ENCODE measurements at regions not wholly inside any gene's neighbourhood (a gene's known extent, or its start where the extent isn't known, plus 50 kb on each side); places are given as distances from the start of the nearest gene placed in this dataset.

DNA sequence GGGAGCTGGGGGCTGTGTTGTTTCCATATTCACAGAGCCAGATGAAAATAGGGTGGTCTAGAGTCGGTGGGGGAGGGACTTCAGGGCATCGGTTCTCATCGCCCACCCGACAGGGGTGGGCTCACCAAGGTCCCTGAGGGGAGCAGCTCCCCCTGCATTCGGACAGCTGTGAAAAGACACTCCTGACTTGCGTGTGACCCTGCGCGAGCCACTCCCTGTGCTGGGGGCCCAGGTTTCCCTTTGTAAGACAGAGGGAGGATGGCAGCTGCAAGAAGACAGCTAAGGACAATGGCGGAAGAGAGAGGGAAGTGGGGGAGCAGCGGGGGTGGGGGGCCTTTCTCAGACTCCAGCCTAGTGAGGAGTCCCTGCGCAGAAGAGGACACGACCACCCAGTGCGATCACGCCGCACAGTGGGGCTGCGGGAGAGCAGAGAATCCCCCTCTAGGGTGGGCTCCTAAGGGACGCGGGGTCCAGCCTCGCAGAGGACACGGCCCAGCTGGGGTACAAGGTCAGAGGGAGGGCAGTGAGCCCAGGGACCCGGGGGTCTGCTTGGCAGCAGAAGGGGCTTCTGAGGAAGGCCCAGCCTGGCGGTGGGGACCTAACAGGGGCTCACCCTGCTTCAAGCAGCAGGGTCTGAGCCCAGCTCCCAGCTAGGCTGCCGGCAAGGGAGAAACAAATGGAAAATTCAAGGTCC lies 326.9 kb upstream of the DIO3 start:
- Mint-ChIP-seq H3K4me1 (peaks cover 0 to 4% (median 2%) of the 10 kb centered on the region in 3 donors), H3K4me3 (no peak overlapping the region), H3K27ac (no peak overlapping the region), H3K27me3 (peaks cover 0 to 20% (median 15%) of the 10 kb centered on the region in 3 donors), H3K36me3 (no peaks in the 10 kb centered on the region), H3K9me3 (no peaks in the 10 kb centered on the region)
- no peak for DNase-seq
- ATAC-seq (ENCODE audit: low read depth in 2 of 2): no peak

DNA sequence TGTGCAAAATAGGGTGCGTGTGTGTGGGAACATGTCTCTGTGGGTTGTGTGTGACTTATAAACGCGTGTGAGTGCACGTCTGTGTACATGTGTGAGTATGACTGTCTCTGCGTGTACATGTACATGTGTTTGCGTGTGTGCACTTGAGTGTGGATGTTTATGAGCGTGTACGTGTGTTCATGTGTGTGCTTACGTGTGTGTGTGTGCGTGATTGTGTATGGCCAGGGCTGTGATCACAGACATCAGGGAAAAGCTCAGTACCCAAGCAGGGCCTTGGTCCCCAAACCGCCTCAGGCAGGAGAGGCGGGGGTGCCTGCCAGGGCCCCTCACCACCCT lies 326.3 kb upstream of the DIO3 start:
- Mint-ChIP-seq H3K4me1 (peaks cover 0 to 4% (median 2%) of the 10 kb centered on the region in 3 donors), H3K36me3 (no peaks in the 10 kb centered on the region), H3K27ac (no peak overlapping the region), H3K9me3 (no peaks in the 10 kb centered on the region), H3K4me3 (no peak overlapping the region), H3K27me3 (peaks cover 0 to 20% (median 15%) of the 10 kb centered on the region in 3 donors)
- DNase-seq (no peak), ATAC-seq (ENCODE audit: low read depth in 2 of 2) (no peak)

DNA sequence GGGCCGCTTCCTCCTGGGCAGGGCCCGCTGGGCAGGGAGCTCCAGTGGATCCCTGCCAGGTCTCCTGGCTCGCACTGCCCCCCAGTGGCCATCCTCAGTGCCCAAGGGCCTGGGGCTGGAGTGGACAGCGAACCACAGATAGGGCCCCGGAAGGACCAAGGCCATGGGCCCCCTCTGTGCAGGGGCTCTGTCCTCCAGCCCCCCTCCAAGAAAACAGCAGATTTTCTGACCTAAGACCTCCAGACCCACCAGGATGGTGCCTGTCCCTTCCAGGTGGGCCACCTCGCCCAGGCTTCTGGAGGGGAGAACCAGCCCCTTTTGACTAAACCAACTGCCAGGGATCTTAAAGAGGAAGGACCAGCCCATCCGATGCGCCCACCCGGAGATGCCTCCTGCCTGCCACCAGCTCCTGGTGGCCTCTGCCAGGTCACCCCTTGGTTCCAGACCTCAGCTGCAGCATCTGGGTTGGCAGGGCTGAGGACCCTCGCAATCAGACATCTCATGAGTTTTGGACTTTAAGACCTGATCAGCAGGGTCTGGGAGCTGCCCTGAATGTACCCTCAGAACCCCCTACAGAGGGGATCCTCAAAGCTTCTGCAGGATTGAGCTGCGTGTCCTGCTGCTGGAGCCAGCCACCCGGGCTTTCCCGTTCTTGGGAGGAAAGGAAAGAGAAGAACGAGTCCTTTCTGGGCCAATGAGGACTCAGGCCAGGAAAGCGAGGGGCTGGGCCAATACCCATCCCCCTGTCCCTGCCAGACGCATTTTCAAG lies 325.8 kb upstream of the DIO3 start:
- H3K36me3 Mint-ChIP-seq: no peaks in the 10 kb centered on the region
- no peak overlapping the region for H3K27ac Mint-ChIP-seq
- H3K4me3 Mint-ChIP-seq: no peak overlapping the region
- DNase-seq: no peak
- H3K4me1 Mint-ChIP-seq: peaks cover 0 to 2% (median 0%) of the 10 kb centered on the region in 3 donors
- ATAC-seq (ENCODE audit: low read depth in 2 of 2): no peak
- no peaks in the 10 kb centered on the region for H3K9me3 Mint-ChIP-seq
- H3K27me3 Mint-ChIP-seq: peaks cover 0 to 20% (median 15%) of the 10 kb centered on the region in 3 donors

DNA sequence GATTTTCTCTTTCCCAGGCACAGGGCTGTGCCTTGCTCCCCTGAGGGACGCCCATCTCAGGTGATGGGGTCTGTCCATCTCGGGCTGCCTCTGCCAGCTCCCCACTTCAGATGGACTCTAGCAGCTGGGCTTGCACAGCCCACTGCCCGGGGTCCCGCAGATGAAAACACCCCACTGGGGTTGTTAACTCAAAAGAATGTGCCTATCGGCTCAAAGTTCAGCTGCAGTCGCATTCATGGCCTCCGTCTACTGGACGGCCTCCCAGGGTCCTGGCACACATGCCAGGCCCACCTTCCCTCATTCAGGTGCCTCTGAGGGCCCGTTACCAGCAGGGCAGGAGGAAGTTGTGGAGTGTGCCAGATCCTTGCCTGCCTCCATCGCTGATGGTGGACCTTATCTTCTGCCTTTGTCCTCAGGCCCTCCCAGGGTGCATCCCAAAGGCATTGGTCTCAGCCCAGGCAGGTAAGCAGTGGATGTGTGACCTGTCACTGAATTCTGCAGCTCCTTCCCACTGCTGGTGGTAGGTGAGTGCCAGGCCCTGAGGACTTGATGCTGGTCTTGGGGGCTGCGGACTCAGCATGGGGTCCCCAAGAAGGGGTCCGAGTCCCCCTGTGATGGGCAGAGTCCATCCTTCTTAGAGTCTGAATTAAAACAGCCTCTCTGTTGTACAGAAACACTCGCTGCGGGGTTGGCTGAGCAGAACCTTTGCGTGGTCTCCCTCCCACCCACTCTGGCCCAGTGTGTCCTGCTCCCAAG lies 324.6 kb upstream of the DIO3 start:
- Mint-ChIP-seq H3K4me3 (no peak overlapping the region), H3K9me3 (peaks cover 0 to 6% (median 3%) of the 10 kb centered on the region in 7 donors), H3K27me3 (peaks cover 5 to 20% (median 15%) of the 10 kb centered on the region in 3 donors), H3K27ac (no peak overlapping the region), H3K4me1 (peaks cover 0 to 2% (median 0%) of the 10 kb centered on the region in 3 donors), H3K36me3 (peaks cover 0 to 7% of the 10 kb centered on the region in 2 donors)
- ATAC-seq (ENCODE audit: low read depth in 2 of 2): no peak
- DNase-seq: no peak

DNA sequence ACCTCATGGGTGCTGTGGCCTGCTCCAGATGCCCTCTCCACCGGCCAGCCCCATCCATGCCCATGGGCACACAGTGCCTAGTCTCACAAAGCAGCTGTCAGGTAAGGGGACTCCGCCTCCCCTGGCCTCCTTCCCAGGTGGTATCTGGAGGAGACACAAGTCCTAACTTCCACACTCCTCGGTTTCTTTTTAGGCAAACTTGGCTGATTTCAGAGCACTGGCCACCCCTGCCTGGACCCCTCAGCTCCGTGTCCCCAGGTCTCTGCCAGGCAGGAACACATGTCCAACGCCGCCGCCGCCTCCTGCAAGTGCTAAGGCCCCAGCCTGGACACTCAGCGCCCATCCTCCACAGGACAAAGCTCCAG lies 324.1 kb upstream of the DIO3 start:
- H3K4me3 Mint-ChIP-seq: no peak overlapping the region
- H3K27me3 Mint-ChIP-seq: peaks cover 5 to 20% (median 15%) of the 10 kb centered on the region in 3 donors
- H3K4me1 Mint-ChIP-seq: peaks cover 0 to 2% (median 0%) of the 10 kb centered on the region in 3 donors
- peaks cover 0 to 7% of the 10 kb centered on the region in 2 donors for H3K36me3 Mint-ChIP-seq
- H3K27ac Mint-ChIP-seq: no peak overlapping the region
- H3K9me3 Mint-ChIP-seq: peaks cover 0 to 6% (median 3%) of the 10 kb centered on the region in 7 donors
- no peak for ATAC-seq (ENCODE audit: low read depth in 2 of 2)
- DNase-seq: no peak

DNA sequence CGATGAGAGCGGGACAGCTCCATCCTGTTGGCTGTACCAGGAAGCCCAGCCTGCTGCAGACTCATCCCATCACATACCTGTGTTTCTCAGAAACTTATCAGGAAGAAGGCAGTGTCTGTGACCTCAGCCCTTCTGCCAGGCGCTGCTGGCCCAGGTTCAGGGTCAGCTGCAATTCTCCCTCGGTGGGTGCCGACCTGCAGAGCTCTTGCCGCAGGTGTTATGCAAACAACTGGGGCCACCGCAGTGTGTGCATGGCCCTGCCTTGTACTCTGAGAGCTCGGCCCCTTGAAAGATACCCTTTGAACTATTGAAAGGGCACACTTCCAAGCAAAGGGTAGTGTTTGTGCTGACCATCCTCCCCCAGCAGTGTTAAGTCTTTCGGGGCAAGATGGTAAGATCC lies 322.2 kb upstream of the DIO3 start:
- Mint-ChIP-seq H3K4me3 (no peak overlapping the region), H3K27me3 (peaks cover 5 to 20% (median 16%) of the 10 kb centered on the region in 3 donors), H3K4me1 (peaks cover 0 to 2% (median 0%) of the 10 kb centered on the region in 3 donors), H3K9me3 (peaks cover 0 to 6% (median 4%) of the 10 kb centered on the region in 7 donors), H3K27ac (no peak overlapping the region), H3K36me3 (peaks cover 0 to 7% of the 10 kb centered on the region in 2 donors)
- no peak for ATAC-seq (ENCODE audit: low read depth in 2 of 2)
- DNase-seq: no peak

DNA sequence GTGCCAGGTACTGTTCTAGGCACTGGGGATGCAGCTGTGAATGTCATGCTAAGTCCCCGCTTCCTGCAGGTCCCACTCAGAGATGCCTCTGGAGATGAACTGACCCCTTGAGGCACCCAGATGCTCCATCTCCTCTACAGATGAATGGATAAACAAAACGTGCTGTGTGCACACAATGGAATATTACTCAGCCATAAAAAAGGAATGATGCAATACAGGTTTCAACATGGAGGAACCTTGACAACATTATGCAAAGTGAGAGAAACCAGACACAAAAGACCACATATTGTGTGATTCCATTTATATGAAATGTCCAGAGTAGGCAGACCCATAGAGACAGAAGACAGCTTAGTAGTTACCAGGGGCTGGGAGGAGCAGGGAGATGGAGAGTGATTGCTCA lies 320.1 kb upstream of the DIO3 start:
- H3K36me3 Mint-ChIP-seq: peaks cover 0 to 7% of the 10 kb centered on the region in 2 donors
- DNase-seq: no peak
- no peak for ATAC-seq (ENCODE audit: low read depth in 2 of 2)
- no peaks in the 10 kb centered on the region for H3K4me1 Mint-ChIP-seq
- H3K9me3 Mint-ChIP-seq: peaks cover 0 to 6% (median 4%) of the 10 kb centered on the region in 7 donors
- no peak overlapping the region for H3K4me3 Mint-ChIP-seq
- peaks cover 5 to 11% (median 5%) of the 10 kb centered on the region in 3 donors for H3K27me3 Mint-ChIP-seq
- no peak overlapping the region for H3K27ac Mint-ChIP-seq

DNA sequence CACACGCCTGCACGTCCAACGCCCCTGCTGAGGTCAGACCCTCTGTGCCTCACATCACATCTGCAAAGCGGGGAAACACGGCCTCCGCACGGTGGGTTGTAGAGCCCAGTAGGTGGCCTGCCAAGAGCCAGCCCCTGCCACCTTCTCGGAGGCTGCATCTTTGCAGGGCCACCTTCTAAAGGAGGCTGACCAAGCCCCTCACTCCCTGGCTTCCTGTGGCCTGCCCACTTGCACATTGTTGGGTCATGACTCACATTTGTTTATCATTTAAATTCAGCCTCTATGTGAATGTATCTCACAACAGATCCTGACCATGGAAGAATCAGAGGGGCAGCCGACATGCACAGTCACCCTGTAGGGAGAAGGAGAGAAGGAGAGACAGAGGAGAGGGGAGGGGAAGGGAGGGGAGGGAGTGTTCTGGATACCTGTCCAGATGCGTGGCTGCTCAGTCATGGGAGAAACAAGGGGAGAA lies 319.5 kb upstream of the DIO3 start:
- peaks cover 5 to 6% (median 5%) of the 10 kb centered on the region in 3 donors for H3K27me3 Mint-ChIP-seq
- H3K27ac Mint-ChIP-seq: peak overlapping the region in 1 of 6 donors; percentile 8
- no peak for DNase-seq
- H3K9me3 Mint-ChIP-seq: peaks cover 0 to 6% (median 4%) of the 10 kb centered on the region in 7 donors
- peaks cover 0 to 7% of the 10 kb centered on the region in 2 donors for H3K36me3 Mint-ChIP-seq
- no peak overlapping the region for H3K4me3 Mint-ChIP-seq
- no peak for ATAC-seq (ENCODE audit: low read depth in 2 of 2)
- no peaks in the 10 kb centered on the region for H3K4me1 Mint-ChIP-seq

DNA sequence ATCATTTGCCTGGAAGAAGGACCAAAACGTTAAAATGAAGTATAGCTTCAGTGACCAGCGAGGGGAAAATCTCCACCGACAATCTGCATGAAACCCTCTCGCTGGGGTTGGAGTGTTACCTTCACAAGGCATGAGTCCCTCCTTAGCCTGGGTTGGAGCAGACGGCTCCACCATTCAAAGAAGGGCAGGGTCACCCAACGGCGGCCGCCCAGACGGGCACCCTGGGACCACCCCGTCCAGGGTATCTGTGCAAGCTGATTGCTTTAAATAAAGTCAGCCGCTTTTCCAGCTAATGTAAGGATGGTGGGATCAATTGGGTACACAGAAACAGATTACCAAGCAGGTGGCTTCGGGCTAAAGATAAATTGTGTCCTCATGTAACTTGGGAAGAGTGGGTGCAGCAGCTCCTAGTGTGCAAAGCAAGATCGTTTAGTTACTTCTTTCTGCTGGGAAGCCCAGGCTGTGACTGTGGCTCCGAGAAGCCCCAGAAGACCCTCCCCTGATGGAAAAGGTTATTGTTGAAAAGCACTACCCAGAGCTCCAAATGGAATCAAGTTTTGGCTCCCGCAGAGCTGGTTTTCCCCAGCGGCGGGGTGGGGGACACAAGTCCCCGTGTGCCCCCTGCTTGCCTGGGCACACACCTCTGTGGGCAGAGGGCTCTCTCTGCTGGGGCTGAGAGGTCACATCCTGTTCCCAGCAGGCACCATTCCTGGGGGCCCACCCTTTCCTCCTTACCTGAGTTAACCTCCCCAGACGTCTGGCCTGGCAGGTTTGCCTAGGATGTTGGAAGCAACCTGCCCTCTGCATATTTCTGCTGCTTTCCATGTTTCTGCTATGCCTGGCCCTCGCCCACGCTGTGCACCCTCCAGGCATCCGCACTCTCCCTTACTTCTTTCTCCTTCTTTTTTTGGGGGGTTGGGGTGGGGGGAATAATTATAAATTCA lies 318.6 kb upstream of the DIO3 start:
- H3K27ac Mint-ChIP-seq: no peak overlapping the region

DNA sequence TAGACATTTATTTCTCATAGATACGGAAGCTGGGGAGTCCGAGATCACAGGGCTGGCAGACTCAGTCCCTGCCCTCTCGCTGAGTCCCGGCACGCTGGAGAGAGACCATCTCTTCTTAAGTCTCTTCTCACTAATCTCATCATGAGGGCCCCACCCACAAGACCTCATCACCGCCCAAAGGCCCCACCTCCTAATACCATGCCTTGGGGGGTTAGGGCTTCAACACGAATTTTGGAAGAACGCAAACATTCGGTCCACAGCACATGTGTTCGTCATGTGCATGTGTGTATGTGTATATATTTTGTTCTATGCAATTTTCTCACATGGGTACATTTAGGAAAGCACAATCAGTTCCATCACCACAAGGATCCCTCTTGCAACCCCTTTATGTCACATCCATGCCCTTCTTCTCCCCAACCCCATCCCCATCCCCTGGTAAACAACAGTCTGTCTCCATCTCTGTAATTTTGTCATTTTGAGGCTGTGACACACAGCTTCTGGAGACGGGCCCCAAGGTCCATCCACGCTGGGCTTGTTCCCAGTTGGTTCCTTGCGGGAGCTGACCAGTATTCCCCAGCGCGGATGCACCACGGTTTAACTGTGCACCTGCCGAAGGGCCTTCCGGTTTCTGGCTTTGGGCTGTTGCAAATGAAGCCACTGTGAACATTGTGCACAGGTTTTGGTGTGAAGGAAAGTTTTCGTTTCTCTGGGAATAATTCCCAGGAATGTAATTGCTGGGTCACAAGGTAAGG lies 317.5 kb upstream of the DIO3 start:
- H3K9me3 Mint-ChIP-seq: peaks cover 0 to 6% (median 4%) of the 10 kb centered on the region in 7 donors
- no peak for ATAC-seq (ENCODE audit: low read depth in 2 of 2)
- no peak overlapping the region for H3K27ac Mint-ChIP-seq

More for the DNA sequence above, 318.6 kb upstream of the DIO3 start:
- Mint-ChIP-seq H3K27me3 (peaks cover 0 to 5% (median 5%) of the 10 kb centered on the region in 3 donors), H3K36me3 (peaks cover 0 to 7% of the 10 kb centered on the region in 2 donors), H3K4me3 (no peak overlapping the region), H3K9me3 (peaks cover 0 to 6% (median 4%) of the 10 kb centered on the region in 7 donors), H3K4me1 (no peaks in the 10 kb centered on the region)
- no peak for DNase-seq
- no peak for ATAC-seq (ENCODE audit: low read depth in 2 of 2)

DNA sequence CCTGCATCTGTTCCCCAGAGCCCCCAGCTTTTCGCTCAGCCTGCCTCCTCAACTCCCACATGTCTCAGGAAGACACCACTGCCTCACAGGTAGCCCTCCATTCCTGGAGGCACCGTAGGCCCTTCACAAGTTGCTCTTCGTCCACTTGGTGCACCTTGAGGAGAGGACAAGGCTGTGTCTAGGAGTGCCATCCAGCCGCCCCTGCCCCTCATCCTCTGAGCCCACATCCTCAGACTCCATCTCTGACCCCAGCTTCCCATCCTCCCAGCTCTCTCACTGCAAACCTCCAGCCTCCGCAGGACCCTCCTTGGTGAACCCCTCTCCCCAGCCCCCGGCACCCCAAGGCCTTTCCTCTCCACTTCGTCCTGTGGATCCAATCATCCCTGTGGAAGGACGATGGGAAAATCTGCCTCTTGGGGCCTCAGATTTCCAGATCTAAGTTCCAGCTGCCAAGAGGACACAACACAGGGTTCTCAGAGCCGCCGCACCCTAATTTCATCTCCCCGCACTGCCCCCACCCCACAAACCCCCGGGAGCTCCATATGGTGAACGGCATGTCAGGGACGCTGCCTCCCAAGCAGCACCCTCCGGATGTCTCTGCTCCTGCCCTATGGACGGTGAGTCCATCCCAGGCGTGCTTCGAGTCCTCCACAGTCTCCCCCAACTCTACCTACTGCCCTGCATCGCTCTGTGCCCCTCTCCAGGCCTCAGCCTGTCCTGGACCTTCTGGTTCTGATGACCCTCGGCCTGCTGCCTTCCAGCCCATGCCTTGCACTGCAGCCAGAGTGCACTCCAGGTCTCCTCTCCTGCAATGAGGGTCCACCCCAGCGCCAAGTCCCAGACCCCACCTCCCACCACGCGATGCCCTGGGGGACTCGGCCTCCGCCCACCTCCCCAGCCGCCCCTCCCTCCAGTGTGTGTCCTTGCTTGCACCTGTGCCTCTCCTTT lies 314.1 kb upstream of the DIO3 start:
- H3K4me1 Mint-ChIP-seq: peaks cover 0 to 3% (median 0%) of the 10 kb centered on the region in 3 donors
- peaks cover 0 to 6% (median 0%) of the 10 kb centered on the region in 7 donors for H3K9me3 Mint-ChIP-seq
- no peak overlapping the region for H3K4me3 Mint-ChIP-seq
- peak overlapping the region in 1 of 6 donors; percentile 72 for H3K27ac Mint-ChIP-seq
- no peak for DNase-seq
- peaks cover 0 to 10% (median 4%) of the 10 kb centered on the region in 3 donors for H3K27me3 Mint-ChIP-seq
- no peaks in the 10 kb centered on the region for H3K36me3 Mint-ChIP-seq
- no peak for ATAC-seq (ENCODE audit: low read depth in 2 of 2)

More for the DNA sequence above, 317.5 kb upstream of the DIO3 start:
- peaks cover 0 to 5% (median 5%) of the 10 kb centered on the region in 3 donors for H3K27me3 Mint-ChIP-seq
- DNase-seq: no peak
- H3K4me3 Mint-ChIP-seq: no peak overlapping the region
- H3K4me1 Mint-ChIP-seq: no peaks in the 10 kb centered on the region
- H3K36me3 Mint-ChIP-seq: peaks cover 0 to 7% of the 10 kb centered on the region in 2 donors

All from naive B cell (primary cell).